A673 (cell line): ENCODE measurements at regions not wholly inside any gene's neighbourhood (a gene's known extent, or its start where the extent isn't known, plus 50 kb on each side); places are given as distances from the start of the nearest gene placed in this dataset.

Experiments used
- BruUV-seq: library from RNA; stranded (reverse); fragments of 400-500 nt; replicated peaks from 2 replicates; lab custom pipeline; 2021; lab: Mats Ljungman, UMichigan
- CTCF ChIA-PET: fragments of 300-600 bp; sonication (Branson Sonifier 250); formaldehyde crosslinking; loops from one replicate; lab custom pipeline; 2022; ENCODE audit warnings: antibody characterized with exemption; lab: Charles Lee
- POLR2A ChIA-PET: fragments of 300-600 bp; sonication (Branson Sonifier 250); formaldehyde crosslinking; loops from one replicate; lab custom pipeline; 2022; ENCODE audit warnings: antibody characterized with exemption; ENCODE audit not compliant: low non-redundant PET; lab: Charles Lee
- DNase-seq: peaks from one replicate; pipeline ENCODE4 v3.0.0-alpha.2; 2015; ENCODE audit warnings: low spot score
- H3K27ac ChIP-seq: fragments of 200-600 bp; sonication (generic); 2 replicates; pipeline ENCODE4 v1.5.1; 2016; ENCODE audit warnings: mixed run types, low read depth, mild to moderate bottlenecking, mixed read lengths, antibody characterized with exemption, low read length; ENCODE audit not compliant: poor library complexity, severe bottlenecking
- H3K27me3 ChIP-seq: fragments of 200-600 bp; sonication (generic); replicated peaks from 2 replicates; pipeline ENCODE4 v1.6.1; 2017; ENCODE audit warnings: mixed run types, low read depth, mild to moderate bottlenecking, mixed read lengths, antibody characterized with exemption, low read length; ENCODE audit not compliant: insufficient read depth, poor library complexity
- H3K36me3 ChIP-seq: fragments of 200-600 bp; sonication (generic); 2 replicates; pipeline ENCODE4 v1.6.1; 2016; ENCODE audit warnings: mixed run types, mild to moderate bottlenecking, mixed read lengths, antibody characterized with exemption, low read length; ENCODE audit not compliant: insufficient read depth, poor library complexity, severe bottlenecking
- H3K4me1 ChIP-seq: fragments of 200-600 bp; sonication (generic); 2 replicates; pipeline ENCODE4 v1.6.1; 2017; ENCODE audit warnings: mixed run types, mild to moderate bottlenecking, mixed read lengths, antibody characterized with exemption, low read length; ENCODE audit not compliant: insufficient read depth, poor library complexity, severe bottlenecking
- H3K4me3 ChIP-seq: fragments of 200-600 bp; sonication (generic); 2 replicates; pipeline ENCODE4 v1.5.1; 2016; ENCODE audit warnings: low read depth, mixed run types, mild to moderate bottlenecking, mixed read lengths, low read length; ENCODE audit not compliant: poor library complexity, severe bottlenecking
- H3K9me3 ChIP-seq: fragments of 200-600 bp; sonication (generic); 2 replicates; pipeline ENCODE4 v1.6.1; 2016; ENCODE audit warnings: mixed run types, low read depth, mild to moderate bottlenecking, mixed read lengths, antibody characterized with exemption, low read length; ENCODE audit not compliant: poor library complexity, severe bottlenecking
- CTCF ChIP-seq: fragments of 300-800, 200-600 bp; sonication (generic); conservative IDR thresholded peaks from 2 replicates; pipeline ENCODE4 v1.5.1; 2017; ENCODE audit warnings: low read depth, mild to moderate bottlenecking, antibody characterized with exemption, low read length, moderate library complexity, mixed read lengths
- EZH2 ChIP-seq: fragments of 200-600 bp; sonication (generic); IDR thresholded peaks from 2 replicates; pipeline ENCODE4 v1.6.1; 2017; ENCODE audit warnings: borderline replicate concordance, low read depth, mild to moderate bottlenecking, mixed read lengths, antibody characterized with exemption, low read length; ENCODE audit not compliant: poor library complexity, severe bottlenecking
- intact Hi-C: fragments of 100-400 bp; cut with micrococcal nuclease; formaldehyde crosslinking; loops from one replicate; pipeline ENCODE4 v1.10.0; 2022; ENCODE audit not compliant: unreplicated experiment

DNA sequence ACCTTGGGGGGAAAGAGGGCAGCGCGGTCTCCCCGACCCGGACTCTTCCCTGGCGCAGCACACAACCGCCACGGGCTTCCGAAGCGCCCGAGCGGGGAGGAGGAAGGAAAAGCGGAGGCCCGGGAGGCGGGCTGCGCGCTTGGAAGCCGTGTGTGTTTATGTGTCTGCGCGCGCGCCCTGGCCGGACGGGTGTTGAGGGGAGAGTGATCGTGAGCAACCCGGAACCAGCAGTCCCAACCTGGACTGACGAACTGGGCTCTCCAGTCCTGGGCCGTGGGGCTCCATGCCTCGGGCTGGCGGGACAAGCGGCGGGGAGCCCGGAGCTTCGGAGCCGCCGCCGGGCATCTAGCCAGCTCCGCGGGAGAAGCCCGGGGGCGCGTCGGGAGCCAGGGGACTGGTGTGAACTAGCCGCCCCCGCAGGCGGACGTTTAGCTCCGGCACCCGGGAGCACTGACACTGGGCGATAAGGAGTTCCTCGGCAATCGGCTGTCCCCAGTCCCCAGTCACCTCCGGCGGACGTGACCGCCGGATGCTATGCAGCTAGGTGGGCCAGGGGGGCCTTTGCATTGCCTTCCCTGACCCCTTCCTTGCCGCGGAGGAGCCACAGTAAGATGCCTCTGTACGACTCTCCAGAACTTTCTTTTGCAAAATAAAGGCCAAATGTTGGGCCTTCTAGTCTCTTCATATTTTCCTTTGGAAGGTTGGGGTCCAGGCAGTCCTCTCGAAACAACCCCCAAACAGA, 74.8 kb upstream of the BCOR start:
- Histone ChIP-seq H3K4me3 (peak overlapping the region; percentile 45), H3K9me3 (no peaks in the 10 kb centered on the region), H3K27me3 (no peaks in the 10 kb centered on the region), H3K27ac (peak overlapping the region; percentile 89), H3K4me1 (peaks cover 55% of the 10 kb centered on the region), H3K36me3 (no peaks in the 10 kb centered on the region)
- ChIA-PET POLR2A (no interaction called here), CTCF (interaction anchor here (0.6 kb wide), 1 partner anchor 36 kb away, joined by 3 read pairs; no protein-coding TSS in a partner anchor)
- BruUV-seq = TSS peak; percentile 7
- TF ChIP-seq CTCF = no peak
- TF ChIP-seq EZH2 = no peak
- DNase-seq = peak; percentile 64
- intact Hi-C loops = loop anchor here (5.0 to 10.0 kb wide), 3 partner anchors 268 to 445 kb away; no protein-coding TSS in a partner anchor

DNA sequence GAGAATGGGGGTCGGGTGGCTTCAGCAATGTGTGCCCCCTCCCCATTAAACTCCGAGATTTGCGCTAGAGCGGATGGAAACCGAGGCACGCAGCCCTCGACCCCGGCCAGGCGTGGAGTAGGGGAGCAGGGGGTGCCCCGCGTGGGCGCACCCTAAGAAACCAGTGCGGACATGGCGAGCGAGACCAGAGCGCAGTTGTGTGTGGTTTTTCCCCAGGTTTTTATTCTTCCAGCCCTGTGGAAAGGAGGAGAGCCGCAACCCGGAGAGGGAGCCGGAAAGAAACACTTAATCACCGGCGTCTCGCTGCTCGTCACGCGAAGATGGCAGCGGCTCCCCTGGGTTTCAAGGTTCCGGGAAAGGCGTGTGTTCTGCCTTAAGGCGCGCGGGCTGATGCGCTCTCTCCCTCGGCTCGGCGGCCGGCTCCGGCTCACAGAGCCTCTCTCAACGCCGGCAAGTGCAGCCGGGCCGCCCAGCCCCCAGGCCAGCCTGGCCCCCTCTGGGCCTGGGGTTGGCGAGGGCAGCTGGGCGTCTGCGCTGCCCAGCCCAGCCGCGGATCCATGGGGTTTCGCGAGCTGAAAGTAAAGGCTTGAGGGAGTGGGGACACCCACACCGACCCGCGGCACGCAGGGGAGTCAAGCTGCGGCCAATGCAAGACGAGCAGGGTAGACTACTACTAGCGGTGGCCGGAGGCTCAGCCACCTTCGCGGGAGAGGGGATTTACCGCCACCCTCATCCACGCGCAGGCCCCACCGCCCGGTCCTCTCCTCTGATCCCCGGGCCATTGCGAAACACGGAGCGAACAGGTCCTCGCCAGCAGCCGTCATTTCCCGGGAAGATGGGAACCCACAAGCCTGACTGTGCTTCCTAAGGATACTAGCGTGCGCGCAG, 74.0 kb upstream of the BCOR start:
- DNase-seq = peak; percentile 81
- intact Hi-C loops = loop anchor here (5.0 to 10.0 kb wide), 3 partner anchors 267 to 444 kb away; no protein-coding TSS in a partner anchor
- TF ChIP-seq EZH2 = no peak
- Histone ChIP-seq H3K27ac (peak overlapping the region; percentile 89), H3K4me1 (peaks cover 58% of the 10 kb centered on the region), H3K9me3 (no peaks in the 10 kb centered on the region), H3K4me3 (peak overlapping the region; percentile 45), H3K27me3 (no peaks in the 10 kb centered on the region), H3K36me3 (no peaks in the 10 kb centered on the region)
- ChIA-PET CTCF (interaction anchor here (0.6 kb wide), 1 partner anchor 37 kb away, joined by 3 read pairs; no protein-coding TSS in a partner anchor), POLR2A (interaction anchor here (0.7 kb wide), 1 partner anchor 13 kb away, joined by 9 read pairs; no protein-coding TSS in a partner anchor)
- no TSS peak for BruUV-seq

GRCh38 chrX:40170830-40171512, 73.2 kb upstream of the BCOR start:
- intact Hi-C loops = loop anchor here (5.0 to 10.0 kb wide), 3 partner anchors 266 to 444 kb away; no protein-coding TSS in a partner anchor
- DNase-seq = peak; percentile 89
- Histone ChIP-seq H3K36me3 (no peaks in the 10 kb centered on the region), H3K4me1 (peaks cover 65% of the 10 kb centered on the region), H3K4me3 (peak overlapping the region; percentile 45), H3K27me3 (no peaks in the 10 kb centered on the region), H3K9me3 (no peaks in the 10 kb centered on the region), H3K27ac (peak overlapping the region; percentile 89)
- TF ChIP-seq CTCF (no peak), EZH2 (no peak)
- CTCF ChIA-PET = no interaction called here
- POLR2A ChIA-PET = interaction anchor here (0.7 kb wide), 1 partner anchor 14 kb away, joined by 9 read pairs; no protein-coding TSS in a partner anchor
- no TSS peak for BruUV-seq
